ENCODE measurements at regions not wholly inside any gene's neighbourhood (a gene's known extent, or its start where the extent isn't known, plus 50 kb on each side); places are given as distances from the start of the nearest gene placed in this dataset.

GRCh38 chr6:113376847-113377165, 480.3 kb upstream of the MARCKS start:
- no peak overlapping the region for H3K27ac ChIP-seq (replicated peaks)
- H3K27me3 ChIP-seq (ENCODE audit: insufficient read depth, poor library complexity, severe bottlenecking) = no peaks in the 10 kb centered on the region
- TF ChIP-seq GABPA (IDR thresholded peaks at IDR 0.05; ENCODE audit: low read depth) = no peak
- TF ChIP-seq REST (IDR thresholded peaks at IDR 0.05; ENCODE audit: insufficient replicate concordance, low read depth) = no peak
- no peak for TF ChIP-seq SPI1 (IDR thresholded peaks at IDR 0.05; ENCODE audit: borderline replicate concordance, low read depth)
- TF ChIP-seq CTCF (IDR thresholded peaks at IDR 0.05; ENCODE audit: insufficient read depth, low read length) = no peak
- DNase-seq (ENCODE audit: low read depth in 1 of 2, low spot score in 1 of 2) = no peak
- H3K4me3 ChIP-seq (replicated peaks; ENCODE audit: insufficient read depth, low read length) = no peak overlapping the region

- H3K27me3 ChIP-seq (ENCODE audit: insufficient read depth, poor library complexity, severe bottlenecking) = no peaks in the 10 kb centered on the region
- H3K4me3 ChIP-seq (replicated peaks; ENCODE audit: insufficient read depth, low read length) = no peak overlapping the region
- TF ChIP-seq CTCF (IDR thresholded peaks at IDR 0.05; ENCODE audit: insufficient read depth, low read length) (no peak), POLR2AphosphoS5 (IDR thresholded peaks at IDR 0.05; ENCODE audit: low read depth) (no peak), SPI1 (IDR thresholded peaks at IDR 0.05; ENCODE audit: borderline replicate concordance, low read depth) (no peak), REST (IDR thresholded peaks at IDR 0.05; ENCODE audit: insufficient replicate concordance, low read depth) (no peak), GABPA (IDR thresholded peaks at IDR 0.05; ENCODE audit: low read depth) (no peak)
- no peak for DNase-seq (ENCODE audit: low read depth in 1 of 2, low spot score in 1 of 2)
- no peak overlapping the region for H3K27ac ChIP-seq (replicated peaks)
Observed at GRCh38 chr6:113377362-113377942, 479.7 kb upstream of the MARCKS start.

GRCh38 chr6:113380591-113380990, 476.6 kb upstream of the MARCKS start:
- Histone ChIP-seq H3K27me3 (ENCODE audit: insufficient read depth, poor library complexity, severe bottlenecking) (no peaks in the 10 kb centered on the region), H3K4me3 (replicated peaks; ENCODE audit: insufficient read depth, low read length) (no peak overlapping the region), H3K27ac (replicated peaks) (no peak overlapping the region)
- no peak for TF ChIP-seq POLR2AphosphoS5 (IDR thresholded peaks at IDR 0.05; ENCODE audit: low read depth)
- TF ChIP-seq CTCF (IDR thresholded peaks at IDR 0.05; ENCODE audit: insufficient read depth, low read length) = no peak
- no peak for TF ChIP-seq SPI1 (IDR thresholded peaks at IDR 0.05; ENCODE audit: borderline replicate concordance, low read depth)
- TF ChIP-seq GABPA (IDR thresholded peaks at IDR 0.05; ENCODE audit: low read depth) = no peak
- no peak for TF ChIP-seq REST (IDR thresholded peaks at IDR 0.05; ENCODE audit: insufficient replicate concordance, low read depth)
- DNase-seq (ENCODE audit: low read depth in 1 of 2, low spot score in 1 of 2) = no peak
